H1 (cell line): ENCODE measurements at regions not wholly inside any gene's neighbourhood (a gene's known extent, or its start where the extent isn't known, plus 50 kb on each side); places are given as distances from the start of the nearest gene placed in this dataset.

Experiments
- BRCA1 ChIP-seq: IDR thresholded peaks from 2 replicates; pipeline ENCODE4 v1.6.1; 2012; ENCODE audit warnings: low read depth, low read length, improper control_type of control experiment
- CHD7 ChIP-seq: fragments of 300-600 bp; sonication (generic); IDR thresholded peaks from 2 replicates; pipeline ENCODE4 v1.7.1; 2012; ENCODE audit warnings: low read length, moderate library complexity, mild to moderate bottlenecking, inconsistent platforms; ENCODE audit not compliant: insufficient replicate concordance
- CTBP2 ChIP-seq: IDR thresholded peaks from 2 replicates; pipeline ENCODE4 v1.7.0; 2011; ENCODE audit warnings: borderline replicate concordance, mild to moderate bottlenecking, moderate library complexity, mixed read lengths, low read length; ENCODE audit not compliant: insufficient read depth, insufficient read length
- GABPA ChIP-seq: IDR thresholded peaks from 2 replicates; pipeline ENCODE4 v1.6.1; 2011; ENCODE audit warnings: mild to moderate bottlenecking, low read length, moderate library complexity, borderline replicate concordance; ENCODE audit not compliant: insufficient read depth
- HDAC6 ChIP-seq: IDR thresholded peaks from one replicate; pipeline ENCODE4 v1.7.1; 2012; ENCODE audit warnings: low read depth, mild to moderate bottlenecking, inconsistent platforms, low read length, moderate library complexity
- JUND ChIP-seq: IDR thresholded peaks from 2 replicates; pipeline ENCODE4 v1.6.1; 2011; ENCODE audit warnings: mild to moderate bottlenecking, improper control_type of control experiment, low read length
- KDM5A ChIP-seq: fragments of 200-600 bp; IDR thresholded peaks from 2 replicates; pipeline ENCODE4 v1.7.1; 2012; ENCODE audit warnings: mild to moderate bottlenecking, low read length, inconsistent platforms, mixed read lengths
- NANOG ChIP-seq: IDR thresholded peaks from 2 replicates; pipeline ENCODE4 v1.6.1; 2011; ENCODE audit warnings: low read length, low read depth, mild to moderate bottlenecking, inconsistent platforms; ENCODE audit not compliant: insufficient read depth, poor library complexity, severe bottlenecking
- PHF8 ChIP-seq: fragments of 200-600 bp; sonication (generic); conservative IDR thresholded peaks from 2 replicates; pipeline ENCODE4 v1.7.1; 2012; ENCODE audit warnings: low read depth, mild to moderate bottlenecking, inconsistent platforms, low read length, moderate library complexity
- RXRA ChIP-seq: IDR thresholded peaks from 2 replicates; pipeline ENCODE4 v1.6.1; 2011; ENCODE audit warnings: low read depth, mild to moderate bottlenecking, low read length, moderate library complexity; ENCODE audit not compliant: insufficient read depth
- SP1 ChIP-seq: IDR thresholded peaks from 2 replicates; pipeline ENCODE4 v1.6.1; 2011; ENCODE audit warnings: low read depth, low read length
- SP4 ChIP-seq: IDR thresholded peaks from 2 replicates; pipeline ENCODE4 v1.6.1; 2012; ENCODE audit warnings: low read length, inconsistent platforms
- ZNF274 ChIP-seq: IDR thresholded peaks from 2 replicates; pipeline ENCODE4 v1.7.0; 2012; ENCODE audit warnings: low read length, borderline replicate concordance; ENCODE audit errors: extremely low read depth

DNA sequence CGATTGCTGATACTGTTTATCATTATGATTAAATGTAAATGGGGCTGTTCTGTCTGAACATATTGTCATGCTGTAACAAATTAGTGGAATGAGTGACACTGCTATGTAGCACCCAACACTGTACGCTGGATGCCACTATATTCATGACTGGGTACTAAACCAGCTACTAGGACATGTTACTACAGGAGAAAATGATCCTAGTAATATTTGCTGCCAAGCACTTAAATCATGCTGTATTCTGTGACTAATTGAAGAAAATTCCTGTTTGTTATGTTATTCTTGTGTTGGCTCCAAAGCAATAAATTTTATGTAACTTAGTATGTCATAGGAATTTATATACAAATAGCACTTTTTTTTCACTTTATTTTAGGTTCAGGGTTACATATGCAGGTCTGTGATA, 804.2 kb downstream of the CENPC start (continued):
- TF ChIP-seq CHD7: no peak
- TF ChIP-seq KDM5A: no peak
- TF ChIP-seq CTBP2: no peak
- no peak for TF ChIP-seq HDAC6
- TF ChIP-seq SP1: no peak
- TF ChIP-seq GABPA: no peak
- no peak for TF ChIP-seq SP4
- no peak for TF ChIP-seq JUND
- no peak for TF ChIP-seq NANOG
- TF ChIP-seq BRCA1: no peak
- no peak for TF ChIP-seq RXRA
- TF ChIP-seq ZNF274: no peak
- no peak for TF ChIP-seq PHF8
